ENCODE measurements at regions not wholly inside any gene's neighbourhood (a gene's known extent, or its start where the extent isn't known, plus 50 kb on each side); places are given as distances from the start of the nearest gene placed in this dataset.

- no peak for DNase-seq (ENCODE audit: low read depth in 3 of 3, low spot score in 2 of 3)
Observed at GRCh38 chr7:54810401-54810800, 51.4 kb upstream of the SEC61G start.

GRCh38 chr7:54811041-54811845 lies 52.2 kb upstream of the SEC61G start:
- DNase-seq (ENCODE audit: low read depth in 3 of 3, low spot score in 2 of 3) = no peak

GRCh38 chr7:54811846-54812254 lies 52.8 kb upstream of the SEC61G start:
- no peak for DNase-seq (ENCODE audit: low read depth in 3 of 3, low spot score in 2 of 3)

GRCh38 chr7:54812756-54813322 lies 53.8 kb upstream of the SEC61G start:
- DNase-seq (ENCODE audit: low read depth in 3 of 3, low spot score in 2 of 3) = no peak

GRCh38 chr7:54813398-54813797 lies 54.4 kb upstream of the SEC61G start:
- no peak for DNase-seq (ENCODE audit: low read depth in 3 of 3, low spot score in 2 of 3)

GRCh38 chr7:54814401-54814800 lies 55.4 kb upstream of the SEC61G start:
- no peak for DNase-seq (ENCODE audit: low read depth in 3 of 3, low spot score in 2 of 3)

GRCh38 chr7:54817152-54817551 lies 58.1 kb upstream of the SEC61G start:
- DNase-seq (ENCODE audit: low read depth in 3 of 3, low spot score in 2 of 3) = no peak

GRCh38 chr7:54823776-54824175 lies 64.8 kb upstream of the SEC61G start:
- DNase-seq (ENCODE audit: low read depth in 3 of 3, low spot score in 2 of 3) = no peak

GRCh38 chr7:54824655-54825054 lies 65.6 kb upstream of the SEC61G start:
- no peak for DNase-seq (ENCODE audit: low read depth in 3 of 3, low spot score in 2 of 3)

- DNase-seq (ENCODE audit: low read depth in 3 of 3, low spot score in 2 of 3) = no peak
Observed at GRCh38 chr7:54825368-54825767, 66.4 kb upstream of the SEC61G start.

GRCh38 chr7:54827734-54828133 lies 68.7 kb upstream of the SEC61G start:
- no peak for DNase-seq (ENCODE audit: low read depth in 3 of 3, low spot score in 2 of 3)

GRCh38 chr7:54831046-54831643 lies 72.1 kb upstream of the SEC61G start:
- no peak for DNase-seq (ENCODE audit: low read depth in 3 of 3, low spot score in 2 of 3)

GRCh38 chr7:54831644-54832095 lies 72.7 kb upstream of the SEC61G start:
- DNase-seq (ENCODE audit: low read depth in 3 of 3, low spot score in 2 of 3) = no peak

GRCh38 chr7:54833001-54833467 lies 74.0 kb upstream of the SEC61G start:
- no peak for DNase-seq (ENCODE audit: low read depth in 3 of 3, low spot score in 2 of 3)

GRCh38 chr7:54837168-54837567 lies 78.2 kb upstream of the SEC61G start:
- DNase-seq (ENCODE audit: low read depth in 3 of 3, low spot score in 2 of 3) = no peak

- DNase-seq (ENCODE audit: low read depth in 3 of 3, low spot score in 2 of 3) = no peak
Observed at GRCh38 chr7:54837761-54838160, 78.8 kb upstream of the SEC61G start.

- DNase-seq (ENCODE audit: low read depth in 3 of 3, low spot score in 2 of 3) = no peak
Observed at GRCh38 chr7:54838175-54838910, 79.3 kb upstream of the SEC61G start.

GRCh38 chr7:54839575-54840213 lies 80.7 kb upstream of the SEC61G start:
- no peak for DNase-seq (ENCODE audit: low read depth in 3 of 3, low spot score in 2 of 3)

- DNase-seq (ENCODE audit: low read depth in 3 of 3, low spot score in 2 of 3) = no peak
Observed at GRCh38 chr7:54841772-54842697, 83.0 kb upstream of the SEC61G start.
